Endothelial cell of umbilical vein (primary cell): ENCODE measurements at regions not wholly inside any gene's neighbourhood (a gene's known extent, or its start where the extent isn't known, plus 50 kb on each side); places are given as distances from the start of the nearest gene placed in this dataset.

ENCODE experiments used
- FOS ChIP-seq: IDR thresholded peaks from 2 replicates; pipeline ENCODE4 v1.6.1; 2011; ENCODE audit warnings: mild to moderate bottlenecking, low read length, moderate library complexity, borderline replicate concordance; ENCODE audit not compliant: insufficient read depth
- JUN ChIP-seq: IDR thresholded peaks from 2 replicates; pipeline ENCODE4 v1.6.1; 2011; ENCODE audit warnings: borderline replicate concordance, low read depth; ENCODE audit not compliant: insufficient read length, insufficient read depth
- MYC ChIP-seq: IDR thresholded peaks from one replicate; pipeline ENCODE4 v1.6.1; 2011; ENCODE audit warnings: mild to moderate bottlenecking, low read depth, low read length
- POLR2A ChIP-seq: IDR thresholded peaks from 2 replicates; pipeline ENCODE4 v1.6.1; 2012; ENCODE audit warnings: low read depth, mild to moderate bottlenecking, control low read depth, low read length
- POLR2AphosphoS5 ChIP-seq: IDR thresholded peaks from 2 replicates; pipeline ENCODE4 v1.6.1; 2012; ENCODE audit warnings: low read depth, mild to moderate bottlenecking, control low read depth, low read length, moderate library complexity; ENCODE audit not compliant: insufficient read depth
- TF ChIP-seq, protein P1 (sequence below), 2 donors: IDR thresholded peaks; 1 replicate in 1 of 2; 2 replicates in 1 of 2; pipeline ENCODE4 v1.5.1; 2011; ENCODE audit warnings: low read length in 2 of 2, mild to moderate bottlenecking in 2 of 2, moderate library complexity in 2 of 2, control low read depth in 1 of 2, inconsistent platforms in 1 of 2, low read depth in 1 of 2; ENCODE audit not compliant: insufficient read depth in 1 of 2; ENCODE audit errors: extremely low read depth in 1 of 2
- TF ChIP-seq, protein P2 (sequence below): IDR thresholded peaks from 2 replicates; pipeline ENCODE4 v1.6.1; 2011; ENCODE audit not compliant: insufficient read depth, insufficient read length

DNA sequence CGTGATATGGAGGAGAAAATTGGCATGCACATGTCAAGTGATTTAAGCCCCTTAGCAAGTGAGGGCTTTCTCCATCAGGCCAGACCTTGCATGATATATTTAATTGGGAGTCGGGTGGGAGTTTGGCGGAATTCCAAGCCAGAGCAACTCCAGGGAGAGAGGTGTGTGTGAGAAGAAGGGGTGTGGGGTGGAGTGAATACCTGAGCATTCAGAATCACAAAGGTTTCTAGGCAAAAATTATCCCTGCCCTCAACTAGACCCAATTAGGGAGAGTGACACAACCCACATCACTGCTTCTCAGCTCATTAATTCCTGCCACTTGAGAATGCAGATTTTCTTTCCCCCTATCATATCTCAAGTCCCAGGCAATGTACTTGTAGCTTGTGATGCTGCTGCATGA, 279.7 kb upstream of the TUT7 start:
- TF ChIP-seq, protein P1, sequence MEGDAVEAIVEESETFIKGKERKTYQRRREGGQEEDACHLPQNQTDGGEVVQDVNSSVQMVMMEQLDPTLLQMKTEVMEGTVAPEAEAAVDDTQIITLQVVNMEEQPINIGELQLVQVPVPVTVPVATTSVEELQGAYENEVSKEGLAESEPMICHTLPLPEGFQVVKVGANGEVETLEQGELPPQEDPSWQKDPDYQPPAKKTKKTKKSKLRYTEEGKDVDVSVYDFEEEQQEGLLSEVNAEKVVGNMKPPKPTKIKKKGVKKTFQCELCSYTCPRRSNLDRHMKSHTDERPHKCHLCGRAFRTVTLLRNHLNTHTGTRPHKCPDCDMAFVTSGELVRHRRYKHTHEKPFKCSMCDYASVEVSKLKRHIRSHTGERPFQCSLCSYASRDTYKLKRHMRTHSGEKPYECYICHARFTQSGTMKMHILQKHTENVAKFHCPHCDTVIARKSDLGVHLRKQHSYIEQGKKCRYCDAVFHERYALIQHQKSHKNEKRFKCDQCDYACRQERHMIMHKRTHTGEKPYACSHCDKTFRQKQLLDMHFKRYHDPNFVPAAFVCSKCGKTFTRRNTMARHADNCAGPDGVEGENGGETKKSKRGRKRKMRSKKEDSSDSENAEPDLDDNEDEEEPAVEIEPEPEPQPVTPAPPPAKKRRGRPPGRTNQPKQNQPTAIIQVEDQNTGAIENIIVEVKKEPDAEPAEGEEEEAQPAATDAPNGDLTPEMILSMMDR (IDR thresholded peaks at IDR 0.05; ENCODE audit: extremely low read depth in 1 of 2, insufficient read depth in 1 of 2, low read depth in 1 of 2, low read length in 2 of 2) = no peak
- TF ChIP-seq POLR2A (no peak), MYC (no peak), JUN (no peak), POLR2AphosphoS5 (no peak), FOS (no peak)
- TF ChIP-seq, protein P2, sequence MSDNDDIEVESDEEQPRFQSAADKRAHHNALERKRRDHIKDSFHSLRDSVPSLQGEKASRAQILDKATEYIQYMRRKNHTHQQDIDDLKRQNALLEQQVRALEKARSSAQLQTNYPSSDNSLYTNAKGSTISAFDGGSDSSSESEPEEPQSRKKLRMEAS = no peak
